DMS53 (cell line): ENCODE measurements at regions not wholly inside any gene's neighbourhood (a gene's known extent, or its start where the extent isn't known, plus 50 kb on each side); places are given as distances from the start of the nearest gene placed in this dataset.

Experiments used
- DNase-seq: peaks from one replicate; lab custom pipeline; 2025; lab: John Stamatoyannopoulos, UW

GRCh38 chr7:84294847-84295455 is 100.4 kb upstream of the SEMA3A start:
- DNase-seq = no peak

GRCh38 chr7:84294391-84294790 is 99.8 kb upstream of the SEMA3A start:
- no peak for DNase-seq

- no peak for DNase-seq
Measured at GRCh38 chr7:84291756-84292155, 97.2 kb upstream of the SEMA3A start.

- DNase-seq = no peak
Measured at GRCh38 chr7:84283798-84284197, 89.2 kb upstream of the SEMA3A start.

GRCh38 chr7:84281518-84281917 is 86.9 kb upstream of the SEMA3A start:
- no peak for DNase-seq

- DNase-seq = no peak
Measured at GRCh38 chr7:84277628-84278224, 83.1 kb upstream of the SEMA3A start.

GRCh38 chr7:84274029-84274638 is 79.5 kb upstream of the SEMA3A start:
- DNase-seq = peak; percentile 66

GRCh38 chr7:84271543-84271942 is 77.0 kb upstream of the SEMA3A start:
- peak; percentile 13 for DNase-seq

- DNase-seq = no peak
Measured at GRCh38 chr7:84264396-84264795, 69.8 kb upstream of the SEMA3A start.

- no peak for DNase-seq
Measured at GRCh38 chr7:84263106-84263505, 68.5 kb upstream of the SEMA3A start.

GRCh38 chr7:84261509-84261908 is 66.9 kb upstream of the SEMA3A start:
- no peak for DNase-seq

GRCh38 chr7:84258628-84259027 is 64.0 kb upstream of the SEMA3A start:
- DNase-seq = peak; percentile 12

GRCh38 chr7:84256571-84256971 is 62.0 kb upstream of the SEMA3A start:
- DNase-seq = no peak

- peak; percentile 33 for DNase-seq
Measured at GRCh38 chr7:84251277-84251781, 56.7 kb upstream of the SEMA3A start.

- DNase-seq = no peak
Measured at GRCh38 chr7:84250452-84250851, 55.9 kb upstream of the SEMA3A start.

- DNase-seq = no peak
Measured at GRCh38 chr7:84249656-84250055, 55.1 kb upstream of the SEMA3A start.

GRCh38 chr7:84248843-84249242 is 54.3 kb upstream of the SEMA3A start:
- DNase-seq = no peak

- no peak for DNase-seq
Measured at GRCh38 chr7:84248267-84248666, 53.7 kb upstream of the SEMA3A start.

GRCh38 chr7:84247591-84247990 is 53.0 kb upstream of the SEMA3A start:
- no peak for DNase-seq

- peak; percentile 48 for DNase-seq
Measured at GRCh38 chr7:84245835-84246234, 51.2 kb upstream of the SEMA3A start.
